IMR-90 (cell line): ENCODE measurements at regions not wholly inside any gene's neighbourhood (a gene's known extent, or its start where the extent isn't known, plus 50 kb on each side); places are given as distances from the start of the nearest gene placed in this dataset.

ENCODE experiments used
- ATAC-seq: fragments of 200-7000 bp; cut with Tn5 transposase; 2 replicates; pipeline ENCODE4 v1.9.1; 2020; ENCODE audit warnings: low read depth, mild to moderate bottlenecking, moderate library complexity
- BruUV-seq: library from RNA; stranded (reverse); fragments of 400-500 nt; replicated peaks from 2 replicates; lab custom pipeline; 2021; lab: Mats Ljungman, UMichigan
- CTCF ChIA-PET: fragments of 300-600 bp; formaldehyde crosslinking; extraction: SDS; loops from one replicate; lab custom pipeline; 2021; ENCODE audit warnings: antibody characterized with exemption; lab: Yijun Ruan, JAX
- POLR2A ChIA-PET: fragments of 300-600 bp; sonication (Branson Sonifier 250); formaldehyde crosslinking; loops from one replicate; lab custom pipeline; 2022; ENCODE audit warnings: antibody characterized with exemption; ENCODE audit not compliant: unreplicated experiment; lab: Charles Lee
- DNase-seq: peaks from one replicate; pipeline ENCODE4 v3.0.0; 2013
- H2AFZ ChIP-seq: replicated peaks from 2 replicates; pipeline ENCODE3; 2013; ENCODE audit warnings: low read length, mild to moderate bottlenecking; ENCODE audit not compliant: poor library complexity
- H2AK5ac ChIP-seq: 2 replicates; pipeline ENCODE4 v1.6.1; 2013; ENCODE audit warnings: low read depth, low read length, inconsistent platforms
- H2AK9ac ChIP-seq: replicated peaks from 2 replicates; pipeline ENCODE3; 2013; ENCODE audit warnings: mild to moderate bottlenecking, low read depth, low read length, moderate library complexity; ENCODE audit not compliant: poor library complexity
- H2BK120ac ChIP-seq: 2 replicates; pipeline ENCODE4 v1.6.1; 2013; ENCODE audit warnings: low read depth, low read length, inconsistent platforms
- H2BK15ac ChIP-seq: 3 replicates; pipeline ENCODE4 v1.6.1; 2013; ENCODE audit warnings: low read depth, low read length, inconsistent platforms
- H2BK20ac ChIP-seq: 2 replicates; pipeline ENCODE4 v1.6.1; 2013; ENCODE audit warnings: low read depth, mild to moderate bottlenecking, inconsistent platforms, low read length, moderate library complexity
- H2BK5ac ChIP-seq: 2 replicates; pipeline ENCODE4 v1.6.1; 2013; ENCODE audit warnings: mild to moderate bottlenecking, low read depth, low read length, inconsistent platforms; ENCODE audit not compliant: poor library complexity, severe bottlenecking
- H3K14ac ChIP-seq: replicated peaks from 2 replicates; pipeline ENCODE4 v1.6.1; 2013; ENCODE audit warnings: low read depth, low read length, inconsistent platforms
- H3K18ac ChIP-seq: 2 replicates; pipeline ENCODE4 v1.6.1; 2013; ENCODE audit warnings: low read depth, low read length, control low read depth
- H3K23ac ChIP-seq: 2 replicates; pipeline ENCODE4 v1.6.1; 2013; ENCODE audit warnings: low read depth, low read length, inconsistent platforms
- H3K27ac ChIP-seq: 2 replicates; pipeline ENCODE4 v1.5.1; 2013; ENCODE audit warnings: mild to moderate bottlenecking, control low read depth, low read length; ENCODE audit not compliant: insufficient read depth
- H3K27me3 ChIP-seq: 2 replicates; pipeline ENCODE4 v1.6.1; 2013; ENCODE audit warnings: low read length; ENCODE audit not compliant: control insufficient read depth, insufficient read depth
- H3K36me3 ChIP-seq: 2 replicates; pipeline ENCODE4 v1.6.1; 2013; ENCODE audit warnings: low read length, mixed read lengths; ENCODE audit not compliant: control insufficient read depth, insufficient read depth
- H3K4ac ChIP-seq: 2 replicates; pipeline ENCODE4 v1.6.1; 2013; ENCODE audit warnings: low read depth, low read length, inconsistent platforms
- H3K4me1 ChIP-seq: 2 replicates; pipeline ENCODE4 v1.6.1; 2013; ENCODE audit warnings: low read length, mixed read lengths; ENCODE audit not compliant: control insufficient read depth, insufficient read depth
- H3K4me2 ChIP-seq: 2 replicates; pipeline ENCODE4 v1.6.1; 2013; ENCODE audit warnings: low read depth, mild to moderate bottlenecking, control low read depth, low read length, moderate library complexity
- H3K4me3 ChIP-seq: 2 replicates; pipeline ENCODE4 v1.5.1; 2013; ENCODE audit warnings: low read depth, mild to moderate bottlenecking, control low read depth, low read length, moderate library complexity; ENCODE audit not compliant: insufficient read depth
- H3K56ac ChIP-seq: 2 replicates; pipeline ENCODE4 v1.6.1; 2013; ENCODE audit warnings: low read length, inconsistent platforms; ENCODE audit not compliant: insufficient read depth; ENCODE audit errors: extremely low read depth
- H3K79me1 ChIP-seq, 2 experiments: 2 replicates each; pipeline ENCODE4 v1.6.1; 2013; ENCODE audit warnings: low read length in 2 of 2, inconsistent platforms in 1 of 2, low read depth in 1 of 2
- H3K9ac ChIP-seq: 2 replicates; pipeline ENCODE4 v1.6.1; 2013; ENCODE audit warnings: low read depth, low read length, control low read depth
- H3K9me1 ChIP-seq: 2 replicates; pipeline ENCODE4 v1.6.1; 2013; ENCODE audit warnings: low read length, inconsistent platforms; ENCODE audit not compliant: insufficient read depth
- H3K9me3 ChIP-seq: 2 replicates; pipeline ENCODE4 v1.6.1; 2013; ENCODE audit warnings: low read length; ENCODE audit not compliant: control insufficient read depth, insufficient read depth
- H4K20me1 ChIP-seq: 2 replicates; pipeline ENCODE4 v1.6.1; 2013; ENCODE audit warnings: low read length, inconsistent platforms; ENCODE audit not compliant: insufficient read depth
- H4K5ac ChIP-seq: 2 replicates; pipeline ENCODE4 v1.6.1; 2013; ENCODE audit warnings: mild to moderate bottlenecking, low read depth, low read length, control low read depth
- H4K8ac ChIP-seq, 2 experiments: 2 replicates each; pipeline ENCODE4 v1.6.1; 2013; ENCODE audit warnings: low read depth in 2 of 2, low read length in 2 of 2, control low read depth in 1 of 2, inconsistent platforms in 1 of 2
- H4K91ac ChIP-seq: 2 replicates; pipeline ENCODE4 v1.6.1; 2013; ENCODE audit warnings: low read depth, low read length, inconsistent platforms; ENCODE audit not compliant: insufficient read depth
- CHD1 ChIP-seq: IDR thresholded peaks from 2 replicates; pipeline ENCODE4 v1.6.1; 2012; ENCODE audit warnings: low read depth, low read length, improper control_type of control experiment
- FOS ChIP-seq: fragments of 150-350 bp; IDR thresholded peaks from 2 replicates; pipeline ENCODE4 v1.6.1; 2016; ENCODE audit warnings: low read depth, low read length
- MAFK ChIP-seq: IDR thresholded peaks from 2 replicates; pipeline ENCODE4 v1.6.1; 2012; ENCODE audit warnings: low read depth, low read length, improper control_type of control experiment
- MAZ ChIP-seq: IDR thresholded peaks from 2 replicates; pipeline ENCODE4 v1.6.1; 2012; ENCODE audit warnings: low read depth, mild to moderate bottlenecking, low read length, improper control_type of control experiment, moderate library complexity, borderline replicate concordance
- MXI1 ChIP-seq: IDR thresholded peaks from 2 replicates; pipeline ENCODE4 v1.6.1; 2012; ENCODE audit warnings: low read depth, mild to moderate bottlenecking, low read length, moderate library complexity, borderline replicate concordance
- WGBS, 2 experiments: methylation state at CpG; one replicate each; pipeline versions ENCODE4 v1.1.5 to v1.1.7; 2013; ENCODE audit warnings: missing lambda C conversion rate in 2 of 2; ENCODE audit not compliant: insufficient read length in 1 of 2; ENCODE audit errors: extremely low coverage in 2 of 2; 5-methylcytosine and 5-hydroxymethylcytosine counted together
- dilution Hi-C: fragments of 300-500 bp; cut with HindIII; formaldehyde crosslinking; loops from one replicate; pipeline ENCODE4 v1.14.3; 2018; ENCODE audit warnings: low sequenced_read_pairs; ENCODE audit not compliant: unreplicated experiment
- in situ Hi-C: fragments of 300-500 bp; cut with MboI; formaldehyde crosslinking; loops from 3 replicates; pipeline ENCODE4 v1.14.3; 2019; ENCODE audit warnings: low sequenced_read_pairs, inconsistent platforms, mixed read lengths
- intact Hi-C: fragments of 100-400 bp; cut with micrococcal nuclease; formaldehyde crosslinking; loops from 2 replicates; pipeline ENCODE4 v1.10.0; 2022

- peaks cover 14% of the 10 kb centered on the region for H3K4me1 ChIP-seq
- H4K5ac ChIP-seq: peak overlapping the region; percentile 7
- H4K20me1 ChIP-seq: no peaks in the 10 kb centered on the region
- H3K27ac ChIP-seq: peak overlapping the region; percentile 74
- peak overlapping the region; percentile 89 for H2BK120ac ChIP-seq
- H3K18ac ChIP-seq: 0 out of 2 replicates have a peak overlapping the region, but pooled peaks have one; percentile 7
- H3K36me3 ChIP-seq: no peaks in the 10 kb centered on the region
- H3K9me3 ChIP-seq: no peaks in the 10 kb centered on the region
- H3K27me3 ChIP-seq: no peaks in the 10 kb centered on the region
- peak overlapping the region; percentile 37 to 97; a peak in 3 of 4 replicates for H4K8ac ChIP-seq
- peak overlapping the region; percentile 93; the same call in 2 of the 3 replicates for H2BK15ac ChIP-seq
- 0 out of 2 replicates have a peak overlapping the region, but pooled peaks have one; percentile 25 for H3K23ac ChIP-seq
- ATAC-seq (0 out of 2 replicates have a peak, but pooled peaks have one; percentile 7), DNase-seq (peak; percentile 60)
- no CpG with 5 or more reads among the region's 4 CpGs for WGBS, 2 experiments
- H3K14ac ChIP-seq: peak overlapping the region; percentile 70
- POLR2A ChIA-PET: no interaction called here
- H3K79me1 ChIP-seq: no peaks in the 10 kb centered on the region
- H3K9me1 ChIP-seq: peaks cover 15% of the 10 kb centered on the region
- peak overlapping the region; percentile 39 for H2AFZ ChIP-seq
- H4K91ac ChIP-seq: peak overlapping the region; percentile 97
- no peak overlapping the region; the same call in 1 of the 2 replicates for H3K56ac ChIP-seq
- dilution Hi-C loops (no loop called here), intact Hi-C loops (loop anchor here (2.0 to 5.0 kb wide), 2 partner anchors 56 to 152 kb away; partner anchors contain the start of gene FNBP4), in situ Hi-C loops (no loop called here)
- H3K4me2 ChIP-seq: no peak overlapping the region
- BruUV-seq: no TSS peak
- CTCF ChIA-PET: no interaction called here
- peak overlapping the region; percentile 45 for H2AK9ac ChIP-seq
- H3K4me3 ChIP-seq: no peak overlapping the region
- H2BK20ac ChIP-seq: peak overlapping the region; percentile 35
- peak overlapping the region; percentile 55 for H2AK5ac ChIP-seq
- H2BK5ac ChIP-seq: peak overlapping the region; percentile 73
- no peak overlapping the region for H3K9ac ChIP-seq
- TF ChIP-seq FOS (no peak; the same call in 1 of the 2 replicates), MAFK (no peak), CHD1 (no peak), MXI1 (no peak), MAZ (no peak)
- H3K4ac ChIP-seq: peak overlapping the region; percentile 95
Observed at GRCh38 chr11:47918882-47919495, 61.4 kb upstream of the PTPRJ start.
